Endodermal cell (in vitro differentiated cells): ENCODE measurements at regions not wholly inside any gene's neighbourhood (a gene's known extent, or its start where the extent isn't known, plus 50 kb on each side); places are given as distances from the start of the nearest gene placed in this dataset.

Experiments used
- DNase-seq: peaks from one replicate; pipeline ENCODE4 v3.0.0-alpha.2; 2017
- H3K27ac ChIP-seq: 2 replicates; pipeline ENCODE4 v1.5.1; 2013; ENCODE audit warnings: mild to moderate bottlenecking, low read depth, low read length, moderate library complexity
- H3K27me3 ChIP-seq: 2 replicates; pipeline ENCODE4 v1.6.1; 2013; ENCODE audit warnings: mild to moderate bottlenecking, low read length, moderate library complexity; ENCODE audit not compliant: insufficient read depth, control insufficient read depth, poor library complexity, severe bottlenecking
- H3K36me3 ChIP-seq: 2 replicates; pipeline ENCODE4 v1.7.0; 2013; ENCODE audit warnings: mild to moderate bottlenecking, low read length, moderate library complexity; ENCODE audit not compliant: control insufficient read depth, insufficient read depth
- H3K4me1 ChIP-seq: one replicate; pipeline ENCODE4 v1.7.0; 2013; ENCODE audit warnings: low read length; ENCODE audit not compliant: control insufficient read depth, insufficient read depth
- H3K4me3 ChIP-seq: 2 replicates; pipeline ENCODE4 v1.5.1; 2013; ENCODE audit warnings: mild to moderate bottlenecking, low read length, moderate library complexity
- H3K9ac ChIP-seq: 2 replicates; pipeline ENCODE4 v1.6.1; 2013; ENCODE audit warnings: mild to moderate bottlenecking, low read length, moderate library complexity; ENCODE audit not compliant: poor library complexity, severe bottlenecking; ENCODE audit errors: extremely low read depth
- H3K9me3 ChIP-seq: 2 replicates; pipeline ENCODE4 v1.6.1; 2013; ENCODE audit warnings: mild to moderate bottlenecking, low read length, moderate library complexity; ENCODE audit not compliant: control insufficient read depth
- H3K27ac Mint-ChIP-seq: 2 replicates; pipeline ENCODE4 v1.8.0; 2020; ENCODE audit warnings: mixed read lengths
- H3K27me3 Mint-ChIP-seq: 2 replicates; pipeline ENCODE4 v1.8.0; 2021; ENCODE audit warnings: mild to moderate bottlenecking, mixed read lengths; ENCODE audit not compliant: insufficient read depth
- H3K36me3 Mint-ChIP-seq: 2 replicates; pipeline ENCODE4 v1.8.0; 2020; ENCODE audit warnings: low read depth, mixed read lengths
- H3K4me1 Mint-ChIP-seq: 2 replicates; pipeline ENCODE4 v1.8.0; 2020; ENCODE audit warnings: mixed read lengths
- H3K4me3 Mint-ChIP-seq: 2 replicates; pipeline ENCODE4 v1.8.0; 2020; ENCODE audit warnings: mild to moderate bottlenecking, moderate library complexity, mixed read lengths
- H3K9me3 Mint-ChIP-seq: 2 replicates; pipeline ENCODE4 v1.8.0; 2020; ENCODE audit warnings: mild to moderate bottlenecking, mixed read lengths
- WGBS, 2 experiments: methylation state at CpG; one replicate each; pipeline versions ENCODE4 v1.1.5 to v1.1.7; 2013; ENCODE audit warnings: missing lambda C conversion rate in 2 of 2, mixed read lengths in 1 of 2; ENCODE audit not compliant: insufficient coverage in 1 of 2, insufficient read length in 1 of 2; 5-methylcytosine and 5-hydroxymethylcytosine counted together
- TF ChIP-seq, protein P1 (sequence below): fragments of 200-600 bp; sonication (generic); conservative IDR thresholded peaks from 2 replicates; pipeline ENCODE4 v1.5.0; 2021; ENCODE audit warnings: antibody characterized with exemption, mild to moderate bottlenecking

DNA sequence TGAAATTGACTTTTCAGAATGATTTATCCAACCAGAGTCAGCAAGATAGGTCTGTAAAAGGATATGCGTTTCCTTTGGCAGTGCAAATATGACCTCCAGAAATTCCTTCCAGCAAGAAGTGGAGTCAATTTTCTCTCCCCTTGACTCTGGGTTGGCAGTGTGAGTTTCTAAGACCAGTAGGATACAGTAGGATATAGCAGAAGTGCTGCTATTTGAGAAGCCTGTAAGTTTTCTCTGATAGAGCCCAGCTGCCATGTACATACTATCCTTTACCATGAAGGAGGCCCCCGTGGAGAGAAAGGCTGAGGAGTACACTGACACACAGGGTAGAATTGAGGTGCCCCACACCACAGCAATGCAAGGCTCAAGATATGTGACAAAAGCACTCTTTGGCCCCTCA lies 409.1 kb upstream of the PDZRN3 start:
- DNase-seq: no peak
- H3K9me3 Mint-ChIP-seq: no peaks in the 10 kb centered on the region
- H3K9ac ChIP-seq: no peak overlapping the region
- no peak overlapping the region for H3K27ac Mint-ChIP-seq
- H3K4me3 Mint-ChIP-seq: no peak overlapping the region
- H3K27ac ChIP-seq: no peak overlapping the region
- no peak overlapping the region for H3K4me3 ChIP-seq
- peaks cover 10% of the 10 kb centered on the region for H3K4me1 Mint-ChIP-seq
- WGBS, 2 experiments: 92 to 93% methylated on average over 2 of the region's 2 CpGs
- no peaks in the 10 kb centered on the region for H3K36me3 ChIP-seq
- no peaks in the 10 kb centered on the region for H3K27me3 Mint-ChIP-seq
- H3K4me1 ChIP-seq: no peaks in the 10 kb centered on the region
- H3K9me3 ChIP-seq: no peaks in the 10 kb centered on the region
- H3K27me3 ChIP-seq: no peaks in the 10 kb centered on the region
- TF ChIP-seq, protein P1, sequence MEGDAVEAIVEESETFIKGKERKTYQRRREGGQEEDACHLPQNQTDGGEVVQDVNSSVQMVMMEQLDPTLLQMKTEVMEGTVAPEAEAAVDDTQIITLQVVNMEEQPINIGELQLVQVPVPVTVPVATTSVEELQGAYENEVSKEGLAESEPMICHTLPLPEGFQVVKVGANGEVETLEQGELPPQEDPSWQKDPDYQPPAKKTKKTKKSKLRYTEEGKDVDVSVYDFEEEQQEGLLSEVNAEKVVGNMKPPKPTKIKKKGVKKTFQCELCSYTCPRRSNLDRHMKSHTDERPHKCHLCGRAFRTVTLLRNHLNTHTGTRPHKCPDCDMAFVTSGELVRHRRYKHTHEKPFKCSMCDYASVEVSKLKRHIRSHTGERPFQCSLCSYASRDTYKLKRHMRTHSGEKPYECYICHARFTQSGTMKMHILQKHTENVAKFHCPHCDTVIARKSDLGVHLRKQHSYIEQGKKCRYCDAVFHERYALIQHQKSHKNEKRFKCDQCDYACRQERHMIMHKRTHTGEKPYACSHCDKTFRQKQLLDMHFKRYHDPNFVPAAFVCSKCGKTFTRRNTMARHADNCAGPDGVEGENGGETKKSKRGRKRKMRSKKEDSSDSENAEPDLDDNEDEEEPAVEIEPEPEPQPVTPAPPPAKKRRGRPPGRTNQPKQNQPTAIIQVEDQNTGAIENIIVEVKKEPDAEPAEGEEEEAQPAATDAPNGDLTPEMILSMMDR: no peak
- no peaks in the 10 kb centered on the region for H3K36me3 Mint-ChIP-seq

DNA sequence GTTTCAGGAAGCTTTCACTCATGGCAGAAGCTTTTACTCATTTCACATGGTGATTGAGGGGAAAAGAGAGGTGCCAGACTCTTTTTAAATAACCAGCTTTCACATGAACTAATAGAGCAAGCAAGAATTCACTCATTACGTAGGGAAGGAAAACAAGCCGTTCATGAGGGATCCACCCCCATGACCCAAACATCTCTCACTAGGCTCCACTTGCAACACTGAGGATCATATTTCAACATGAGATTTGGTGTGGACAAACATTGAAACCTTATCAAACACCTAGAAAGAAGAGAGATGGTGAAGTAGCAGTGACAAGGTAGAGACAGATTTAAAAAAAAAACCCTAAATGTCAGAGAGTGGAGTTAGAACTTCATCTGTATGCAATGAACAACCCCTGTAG lies 408.6 kb upstream of the PDZRN3 start:
- no peaks in the 10 kb centered on the region for H3K27me3 Mint-ChIP-seq
- 89% methylated on average over 2 of the region's 2 CpGs; no CpG with 5 or more reads in 1 of the 2 experiments for WGBS, 2 experiments
- DNase-seq: no peak
- TF ChIP-seq, protein P1: no peak
- Histone ChIP-seq H3K4me1 (no peaks in the 10 kb centered on the region), H3K9ac (no peak overlapping the region), H3K27me3 (no peaks in the 10 kb centered on the region), H3K4me3 (no peak overlapping the region), H3K9me3 (no peaks in the 10 kb centered on the region), H3K36me3 (no peaks in the 10 kb centered on the region), H3K27ac (no peak overlapping the region)
- no peak overlapping the region for H3K4me3 Mint-ChIP-seq
- no peak overlapping the region for H3K27ac Mint-ChIP-seq
- H3K4me1 Mint-ChIP-seq: peaks cover 10% of the 10 kb centered on the region
- no peaks in the 10 kb centered on the region for H3K36me3 Mint-ChIP-seq
- no peaks in the 10 kb centered on the region for H3K9me3 Mint-ChIP-seq

DNA sequence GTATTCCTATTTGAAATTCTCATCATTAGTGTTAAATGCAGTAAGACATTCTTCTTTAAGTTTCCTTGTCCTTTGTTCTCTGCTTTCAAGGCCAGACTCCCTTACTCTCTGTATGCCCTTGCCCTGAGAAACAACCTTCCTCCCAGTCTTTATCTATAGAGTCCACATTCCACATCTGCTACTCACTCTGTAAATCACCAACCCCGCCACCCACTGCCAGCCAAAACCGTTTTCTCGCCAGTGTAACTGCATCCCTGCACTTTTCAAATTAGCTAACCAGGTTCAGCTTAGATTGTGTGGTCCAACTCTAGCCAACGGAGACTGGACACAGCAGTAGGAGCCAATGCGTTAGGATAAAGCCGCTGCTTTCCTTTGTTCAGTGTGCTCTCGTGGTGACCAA lies 402.4 kb upstream of the PDZRN3 start:
- no peak overlapping the region for H3K27ac Mint-ChIP-seq
- H3K4me1 ChIP-seq: no peaks in the 10 kb centered on the region
- H3K36me3 Mint-ChIP-seq: no peaks in the 10 kb centered on the region
- H3K27me3 ChIP-seq: no peaks in the 10 kb centered on the region
- DNase-seq: no peak
- H3K27ac ChIP-seq: no peak overlapping the region
- peaks cover 20% of the 10 kb centered on the region for H3K4me1 Mint-ChIP-seq
- H3K9ac ChIP-seq: no peak overlapping the region
- WGBS, 2 experiments: 92 to 93% methylated on average over 7 of the region's 7 CpGs
- peaks cover 2% of the 10 kb centered on the region for H3K27me3 Mint-ChIP-seq
- no peak overlapping the region for H3K4me3 ChIP-seq
- TF ChIP-seq, protein P1: no peak
- H3K9me3 Mint-ChIP-seq: peaks cover 2% of the 10 kb centered on the region
- H3K9me3 ChIP-seq: peaks cover 6% of the 10 kb centered on the region
- no peak overlapping the region for H3K4me3 Mint-ChIP-seq
- H3K36me3 ChIP-seq: no peaks in the 10 kb centered on the region
